Fibroblast of mammary gland (primary cell): ENCODE measurements at regions not wholly inside any gene's neighbourhood (a gene's known extent, or its start where the extent isn't known, plus 50 kb on each side); places are given as distances from the start of the nearest gene placed in this dataset.
A peak's percentile ranks its signal among the peaks of the same experiment; 100 is the strongest.

Experiments used
- DNase-seq: peaks from one replicate; pipeline ENCODE4 v3.0.0-alpha.2; 2010; ENCODE audit warnings: low read depth
- H3K4me3 ChIP-seq: 2 replicates; pipeline ENCODE4 v1.5.1; 2011; ENCODE audit warnings: low read depth, mild to moderate bottlenecking, low read length, moderate library complexity; ENCODE audit not compliant: control insufficient read depth
- TF ChIP-seq, protein P1 (sequence below): conservative IDR thresholded peaks from 2 replicates; pipeline ENCODE4 v1.5.1; 2011; ENCODE audit warnings: low read depth, low read length, inconsistent platforms; ENCODE audit not compliant: control insufficient read depth, insufficient read depth

DNA sequence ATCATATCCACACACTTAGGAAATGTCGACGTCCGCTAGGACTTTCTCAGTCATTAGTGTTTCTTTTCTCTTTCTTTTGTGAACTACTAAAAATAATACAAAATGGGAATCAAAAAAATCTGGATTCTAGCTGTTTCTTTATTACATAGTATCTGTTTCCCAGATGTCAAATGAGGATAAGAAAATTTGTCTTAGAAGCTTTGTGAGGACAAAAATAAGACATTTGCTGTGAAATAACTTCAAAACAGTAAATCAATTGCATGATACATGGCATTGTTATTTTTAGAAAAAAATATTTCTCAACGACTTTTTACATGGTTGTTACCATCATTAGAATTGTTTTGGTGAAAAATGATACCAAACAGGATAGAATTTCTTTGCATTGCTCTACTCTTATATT lies 71.4 kb upstream of the IFNG-AS1 start:
- TF ChIP-seq, protein P1, sequence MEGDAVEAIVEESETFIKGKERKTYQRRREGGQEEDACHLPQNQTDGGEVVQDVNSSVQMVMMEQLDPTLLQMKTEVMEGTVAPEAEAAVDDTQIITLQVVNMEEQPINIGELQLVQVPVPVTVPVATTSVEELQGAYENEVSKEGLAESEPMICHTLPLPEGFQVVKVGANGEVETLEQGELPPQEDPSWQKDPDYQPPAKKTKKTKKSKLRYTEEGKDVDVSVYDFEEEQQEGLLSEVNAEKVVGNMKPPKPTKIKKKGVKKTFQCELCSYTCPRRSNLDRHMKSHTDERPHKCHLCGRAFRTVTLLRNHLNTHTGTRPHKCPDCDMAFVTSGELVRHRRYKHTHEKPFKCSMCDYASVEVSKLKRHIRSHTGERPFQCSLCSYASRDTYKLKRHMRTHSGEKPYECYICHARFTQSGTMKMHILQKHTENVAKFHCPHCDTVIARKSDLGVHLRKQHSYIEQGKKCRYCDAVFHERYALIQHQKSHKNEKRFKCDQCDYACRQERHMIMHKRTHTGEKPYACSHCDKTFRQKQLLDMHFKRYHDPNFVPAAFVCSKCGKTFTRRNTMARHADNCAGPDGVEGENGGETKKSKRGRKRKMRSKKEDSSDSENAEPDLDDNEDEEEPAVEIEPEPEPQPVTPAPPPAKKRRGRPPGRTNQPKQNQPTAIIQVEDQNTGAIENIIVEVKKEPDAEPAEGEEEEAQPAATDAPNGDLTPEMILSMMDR: no peak
- no peak for DNase-seq
- H3K4me3 ChIP-seq: no peak overlapping the region

DNA sequence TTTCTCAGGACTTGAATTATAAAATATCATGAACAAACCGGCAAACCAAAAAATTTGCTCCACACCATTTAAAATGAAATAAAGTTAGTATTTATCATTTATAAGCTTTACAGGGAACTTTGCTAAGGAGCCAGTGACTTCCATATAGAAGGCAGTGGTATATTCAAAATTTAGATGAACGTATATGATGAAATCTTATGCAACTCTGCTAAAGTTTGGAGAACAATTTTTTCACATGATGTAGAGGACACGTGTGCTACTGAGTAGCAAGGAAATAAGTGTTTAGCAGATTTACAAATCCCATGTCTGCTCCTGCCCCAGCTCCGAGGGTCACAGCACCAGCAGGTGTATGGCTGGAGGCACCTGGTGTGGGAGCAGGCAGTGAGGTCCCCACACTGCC lies 70.8 kb upstream of the IFNG-AS1 start:
- TF ChIP-seq, protein P1: no peak
- no peak for DNase-seq
- no peak overlapping the region for H3K4me3 ChIP-seq

DNA sequence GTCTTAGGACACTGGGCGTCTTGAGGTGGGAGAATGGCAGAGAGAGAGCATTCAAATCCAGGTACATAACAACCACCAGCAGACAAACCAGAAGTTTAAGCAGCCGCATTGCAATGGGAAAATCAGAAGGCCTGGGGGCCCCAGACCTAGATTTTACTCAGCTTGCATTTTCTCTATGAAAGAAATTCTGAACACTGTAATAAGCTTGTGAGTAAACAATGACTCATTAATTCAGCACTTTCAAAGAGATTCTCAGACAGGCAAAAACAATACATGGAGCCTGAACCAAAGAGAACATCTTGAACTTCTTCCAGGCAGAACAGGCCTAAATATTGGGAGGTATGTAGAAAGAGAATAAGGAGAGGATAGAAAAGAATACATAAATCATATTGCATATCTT lies 69.8 kb upstream of the IFNG-AS1 start:
- TF ChIP-seq, protein P1: no peak
- peak; percentile 50 for DNase-seq
- H3K4me3 ChIP-seq: no peak overlapping the region

DNA sequence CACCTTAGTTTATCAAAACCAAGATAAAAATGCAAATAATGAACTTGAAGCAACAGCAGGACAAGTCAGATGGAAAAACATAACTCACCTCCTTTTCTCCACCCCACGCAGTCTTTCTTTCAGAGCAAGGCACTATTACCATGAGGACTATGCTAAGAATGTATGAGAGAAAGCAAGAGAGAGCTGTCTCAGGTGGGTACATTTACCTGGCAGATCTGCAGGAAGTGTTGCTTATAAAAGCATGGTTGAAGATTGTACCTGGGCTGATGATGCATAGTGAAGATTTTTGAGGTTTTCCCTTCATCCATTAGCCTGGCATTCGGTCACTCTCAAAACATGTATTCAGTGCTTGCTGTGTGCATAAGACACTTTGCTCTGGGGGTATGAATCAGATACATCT lies 68.8 kb upstream of the IFNG-AS1 start:
- TF ChIP-seq, protein P1: no peak
- no peak for DNase-seq
- no peak overlapping the region for H3K4me3 ChIP-seq

DNA sequence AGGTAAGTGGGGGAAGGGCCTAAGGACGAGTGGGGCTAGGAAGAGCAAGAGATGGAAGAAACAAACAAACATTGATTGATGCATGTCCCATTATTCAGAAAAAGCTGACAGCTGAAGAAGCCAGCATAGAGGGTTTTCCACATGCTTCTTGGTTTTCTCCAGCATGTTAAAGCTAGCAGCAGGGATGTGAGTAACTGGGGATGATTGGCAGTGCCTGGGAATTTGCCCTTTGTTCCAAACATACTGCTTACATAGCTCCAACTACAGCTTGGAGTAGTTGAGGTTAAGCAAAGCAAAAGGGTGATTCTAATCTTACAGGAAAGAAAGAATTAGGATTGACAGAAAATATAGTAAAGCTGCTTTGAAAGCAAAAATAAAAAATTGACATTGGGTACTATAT lies 68.0 kb upstream of the IFNG-AS1 start:
- no peak overlapping the region for H3K4me3 ChIP-seq
- TF ChIP-seq, protein P1: no peak
- DNase-seq: peak; percentile 27

DNA sequence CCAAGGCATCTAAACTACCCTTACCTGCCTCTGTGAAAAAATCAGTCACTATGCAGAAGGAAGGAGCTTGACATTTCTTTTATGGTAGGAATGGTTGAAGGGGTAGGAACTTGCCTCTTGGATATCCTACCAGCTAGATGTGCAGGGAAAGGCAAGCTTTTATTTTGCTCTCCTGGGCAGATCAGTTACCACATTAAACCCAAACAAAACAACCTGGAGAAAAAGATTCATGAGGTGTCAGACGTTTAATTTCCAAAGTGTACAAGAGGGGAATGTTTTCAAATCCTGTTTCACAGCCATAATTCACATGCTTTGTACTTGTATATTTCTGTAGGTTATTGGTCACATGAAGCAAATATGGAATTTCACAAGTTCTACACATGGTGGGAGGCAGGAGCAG lies 67.0 kb upstream of the IFNG-AS1 start:
- no peak overlapping the region for H3K4me3 ChIP-seq
- DNase-seq: no peak
- TF ChIP-seq, protein P1: no peak

DNA sequence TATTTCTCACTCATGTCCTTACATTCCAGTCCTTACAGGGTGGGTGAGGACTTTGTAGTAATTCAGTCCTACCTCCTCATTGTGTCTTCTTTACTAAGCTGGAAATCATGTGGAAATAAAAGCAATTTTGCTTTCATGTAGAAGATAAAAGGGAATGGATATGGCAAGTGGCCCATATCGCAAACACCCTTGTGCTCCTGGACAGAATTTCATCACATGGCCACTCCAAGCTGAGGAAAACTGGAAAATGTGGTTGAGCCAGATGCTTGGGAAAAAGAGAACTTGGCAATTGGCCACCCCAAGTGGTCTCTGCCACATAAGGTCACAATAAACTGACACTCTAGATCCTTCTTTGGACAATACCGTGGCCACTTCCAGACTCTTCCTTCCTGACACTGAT lies 64.2 kb upstream of the IFNG-AS1 start:
- TF ChIP-seq, protein P1: no peak
- peak; percentile 19 for DNase-seq
- H3K4me3 ChIP-seq: no peak overlapping the region
